ENCODE measurements at regions not wholly inside any gene's neighbourhood (a gene's known extent, or its start where the extent isn't known, plus 50 kb on each side); places are given as distances from the start of the nearest gene placed in this dataset.
"Not testable (repeated sequence)": the region's sequence is repeated elsewhere in the genome, so short reads cannot be mapped to it uniquely, and the experiment has no call there.

DNA sequence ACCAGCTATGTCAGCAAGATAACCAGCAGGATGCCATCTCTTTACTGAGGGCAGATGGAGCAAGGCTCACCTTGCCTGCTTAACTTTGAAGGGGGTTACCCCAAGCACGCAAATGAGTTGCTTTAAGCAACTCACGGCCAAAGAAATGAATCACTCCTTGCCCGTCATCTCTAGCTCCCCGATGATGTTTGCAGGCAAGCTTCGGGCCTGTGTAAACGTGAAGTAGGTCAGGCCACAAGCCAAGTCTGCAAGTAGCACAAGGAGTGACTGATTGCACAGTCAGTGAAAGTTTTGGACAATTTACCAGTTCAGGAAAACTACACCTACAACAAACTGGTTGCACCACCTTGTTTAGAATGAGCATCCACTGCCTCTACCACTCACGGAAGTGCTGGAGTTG lies 699.7 kb upstream of the TBX3 start:
- no peak for DNase-seq

DNA sequence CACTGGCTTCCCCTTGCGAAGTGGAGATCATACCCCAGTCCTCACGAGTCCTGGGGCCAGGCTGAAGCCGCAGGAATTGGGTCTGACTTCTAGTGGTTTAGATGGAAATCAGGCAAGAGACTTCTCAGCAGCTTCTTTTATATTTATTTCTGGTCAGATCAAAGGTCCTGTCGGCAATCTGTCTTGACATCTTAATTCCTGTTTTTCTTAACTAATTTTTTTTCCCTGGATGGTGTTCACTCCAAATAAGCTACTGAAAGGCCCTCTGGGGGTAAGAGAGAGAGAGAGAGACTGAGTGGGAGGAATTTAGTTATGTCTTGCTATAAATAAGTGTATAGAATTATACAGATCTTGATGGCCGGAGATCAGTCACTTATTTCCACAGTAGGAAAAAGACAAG lies 698.7 kb upstream of the TBX3 start:
- DNase-seq = no peak

DNA sequence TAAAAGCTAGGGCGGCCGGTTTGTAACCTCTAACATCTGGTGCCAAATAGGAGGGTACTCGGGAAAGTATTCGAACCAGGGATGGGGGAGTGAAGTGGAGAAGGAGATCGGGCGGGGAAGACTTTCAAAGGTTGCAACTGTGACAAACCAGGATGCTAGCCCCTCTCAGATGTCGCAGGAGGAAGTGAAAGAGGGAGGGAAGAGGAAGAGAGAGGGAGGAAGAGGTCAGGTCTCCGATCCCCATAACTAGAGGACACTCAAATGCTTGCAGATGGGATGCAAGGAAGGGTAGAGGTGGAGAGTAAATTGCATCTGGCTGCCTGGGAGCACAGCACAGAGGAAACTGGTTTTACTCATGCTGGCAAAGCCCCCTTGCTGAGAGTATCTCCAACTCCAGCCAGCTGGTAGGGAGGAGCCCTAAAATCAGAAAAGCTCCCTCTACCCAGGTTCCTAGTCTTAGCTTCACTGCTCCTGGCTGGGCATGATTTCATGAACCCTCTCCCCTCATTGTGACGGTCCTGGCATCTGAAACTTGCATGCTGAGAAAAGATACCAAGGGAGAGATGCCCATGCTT lies 696.7 kb upstream of the TBX3 start:
- no peak for DNase-seq

DNA sequence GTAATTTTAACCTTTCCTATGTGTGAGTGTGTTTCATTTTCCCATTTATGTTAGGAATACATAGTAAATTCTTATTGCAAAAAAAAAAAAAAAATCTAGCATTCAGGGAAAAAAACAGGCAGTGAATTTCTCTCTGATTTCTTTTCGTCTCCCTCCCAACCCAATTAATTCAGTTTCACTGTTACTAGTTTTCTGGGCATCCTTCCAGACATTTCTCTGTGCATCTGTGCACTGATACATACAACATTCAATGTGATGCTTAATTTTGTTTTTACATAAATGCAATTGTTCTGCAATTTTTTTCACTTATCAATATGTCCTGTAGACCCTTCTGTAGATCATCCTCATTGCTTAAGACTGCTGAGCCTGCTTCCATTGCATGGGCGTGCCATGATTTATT lies 694.3 kb upstream of the TBX3 start:
- DNase-seq = no peak

DNA sequence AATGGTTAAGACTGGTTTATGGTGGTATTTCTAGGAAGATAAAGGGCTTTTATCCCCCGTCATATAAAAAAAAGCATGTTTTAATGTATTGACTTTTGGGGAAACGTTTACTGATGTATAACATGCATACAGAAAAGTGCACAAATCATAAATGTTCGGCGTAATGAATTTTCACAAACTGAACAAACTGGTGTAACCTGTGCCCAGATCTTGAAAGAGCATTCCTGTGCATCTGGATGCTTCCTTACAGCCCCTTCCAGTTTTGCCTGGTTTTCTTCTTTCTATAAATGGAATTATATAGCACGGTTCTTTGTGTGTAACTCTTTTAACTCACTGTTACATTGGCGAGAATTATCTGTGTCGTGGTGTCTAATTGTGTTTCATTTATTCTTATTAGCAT lies 693.8 kb upstream of the TBX3 start:
- DNase-seq = no peak

DNA sequence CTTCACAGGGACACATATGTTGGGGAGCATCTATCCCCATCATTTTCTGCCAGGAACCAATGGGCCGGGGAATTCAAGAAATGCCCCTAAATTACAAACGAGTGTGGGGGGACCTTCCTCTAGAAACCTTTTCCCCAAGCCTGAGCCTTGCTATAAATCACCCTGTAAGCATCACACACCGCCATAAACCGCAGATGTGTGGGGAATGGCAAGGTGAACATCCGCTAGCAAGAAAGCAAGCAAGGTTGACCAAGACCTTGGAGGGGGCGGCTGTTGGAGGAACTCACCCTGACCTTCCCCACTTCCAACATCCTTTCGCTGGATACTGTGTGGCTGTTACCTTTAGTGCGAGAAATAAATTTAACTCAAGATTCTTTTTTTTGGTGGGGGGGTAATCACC lies 693.3 kb upstream of the TBX3 start:
- no peak for DNase-seq

DNA sequence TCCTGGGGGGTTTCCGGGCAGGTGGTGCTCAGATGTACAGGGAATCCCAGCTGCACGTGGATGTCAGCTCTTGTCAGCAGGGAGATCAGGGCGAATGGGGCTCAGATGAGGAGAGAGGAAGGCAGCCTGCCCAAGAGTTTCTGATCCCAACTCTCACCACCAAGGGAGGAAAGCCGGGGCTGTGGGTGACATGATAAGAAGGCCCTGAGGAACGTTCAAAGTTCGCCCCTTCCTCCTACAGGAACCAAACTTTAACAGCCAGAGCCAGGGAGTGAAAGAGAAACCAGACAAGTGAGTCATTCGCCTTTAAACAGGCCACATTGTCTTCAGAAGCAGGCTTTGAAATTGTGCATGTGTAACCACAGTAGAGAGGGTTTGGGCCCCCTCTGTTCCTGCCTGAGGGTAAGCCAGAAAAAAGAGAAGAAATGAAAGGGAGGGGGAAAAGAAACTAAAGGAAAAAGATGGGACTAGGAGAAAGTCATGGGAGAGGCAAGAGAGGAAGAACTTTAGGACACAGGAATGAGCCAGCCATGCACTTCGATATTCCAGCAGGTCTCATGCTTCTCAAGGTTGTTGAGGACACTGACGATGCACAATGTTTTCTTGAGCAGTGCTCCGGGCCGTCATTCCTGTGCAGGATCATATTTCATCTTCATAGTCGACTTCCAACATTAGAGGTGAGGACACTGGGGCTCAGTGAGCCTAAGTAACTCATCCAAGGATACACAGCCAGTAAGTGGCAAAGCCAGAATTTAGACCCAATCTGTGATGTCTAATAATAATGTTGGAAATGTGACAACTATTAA lies 691.4 kb upstream of the TBX3 start:
- DNase-seq = no peak

DNA sequence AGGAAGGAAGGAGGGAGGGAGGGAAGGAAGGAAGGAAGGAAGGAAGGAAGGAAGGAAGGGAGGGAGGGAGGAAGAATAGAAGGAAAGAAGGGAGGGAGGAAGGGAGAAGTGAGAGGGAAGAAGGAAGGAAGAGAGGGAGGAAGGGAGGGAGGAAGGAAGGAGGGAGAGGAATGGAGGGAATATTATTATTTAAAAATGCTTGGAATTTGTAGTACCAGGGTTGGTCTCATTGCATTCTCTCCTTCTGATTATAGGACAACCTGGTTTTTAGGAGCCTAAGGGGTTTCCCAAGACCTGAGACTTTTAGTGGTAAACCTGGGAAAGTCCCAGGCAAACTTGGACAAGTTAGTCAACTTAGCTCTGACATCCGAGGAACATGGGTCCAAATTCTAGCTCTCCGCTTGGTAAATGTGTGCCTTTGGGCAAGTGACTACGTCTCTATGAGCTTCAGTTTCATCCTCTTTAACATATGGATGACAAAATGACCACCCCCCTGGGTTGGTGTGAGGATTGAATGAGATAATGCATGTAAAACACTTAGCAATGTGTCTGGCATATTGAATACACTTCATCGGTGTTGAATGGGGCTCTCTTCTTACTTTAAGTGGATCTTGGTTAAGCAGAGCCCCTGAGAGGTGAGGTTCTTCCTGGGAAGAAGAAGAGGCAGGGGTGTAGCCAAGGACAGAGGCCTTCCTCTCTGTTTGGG lies 690.7 kb upstream of the TBX3 start:
- no peak for DNase-seq

DNA sequence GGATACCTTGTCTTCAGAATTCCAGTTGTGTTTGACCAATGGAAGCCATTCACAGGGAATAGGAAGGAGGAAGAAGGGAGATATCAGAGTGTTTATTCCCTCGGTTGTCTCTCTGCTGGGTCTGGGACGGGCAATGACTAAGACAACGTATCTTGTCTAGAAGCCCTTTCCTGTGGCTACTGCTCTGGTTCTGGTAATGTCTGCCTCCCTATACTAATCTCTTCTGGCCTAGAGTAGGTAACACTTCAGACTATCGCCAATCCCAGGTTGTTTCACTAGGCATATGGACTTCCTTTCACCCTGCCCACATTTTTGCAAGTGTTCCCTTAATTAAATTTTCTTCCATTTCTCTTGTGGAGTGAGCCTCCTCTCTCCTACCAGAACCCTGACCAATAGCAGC lies 687.7 kb upstream of the TBX3 start:
- DNase-seq = no peak

DNA sequence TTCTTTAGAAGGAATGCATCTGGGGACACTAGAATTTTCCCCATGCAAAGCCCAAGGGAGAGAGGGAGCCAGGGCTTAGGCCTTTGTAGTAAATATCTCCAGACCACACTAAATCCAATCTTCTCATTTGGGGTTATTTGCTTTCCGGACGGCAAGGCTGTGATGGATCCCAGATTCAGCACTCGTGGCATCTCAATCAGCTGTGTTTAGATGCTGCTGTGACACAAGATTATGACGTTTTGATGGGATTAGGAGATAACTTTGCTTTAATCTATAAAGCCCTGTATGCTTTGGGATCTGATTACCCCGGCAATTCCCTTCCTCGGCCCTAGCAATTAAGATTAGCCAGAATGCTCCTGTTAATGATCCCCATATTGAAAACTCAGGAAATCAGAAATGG lies 686.7 kb upstream of the TBX3 start:
- no peak for DNase-seq

DNA sequence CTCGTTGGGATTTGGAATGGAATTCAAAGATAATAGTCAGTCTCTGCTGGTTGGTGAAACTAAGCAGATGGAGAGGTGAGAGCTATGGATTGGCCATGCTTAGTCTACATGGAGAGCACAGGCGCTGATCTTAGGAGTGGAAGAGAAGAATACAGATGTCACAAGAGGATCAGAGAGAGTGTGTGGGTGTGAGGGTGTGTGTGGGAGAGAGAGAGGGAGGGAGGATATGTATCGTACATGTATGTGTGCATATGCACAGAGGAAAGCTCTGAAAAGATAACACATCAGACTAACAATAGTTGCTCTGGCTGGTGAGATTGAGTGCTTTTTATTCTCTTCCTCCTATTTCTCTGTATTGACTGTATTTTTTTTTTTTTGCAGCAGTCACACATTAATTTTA lies 686.2 kb upstream of the TBX3 start:
- no peak for DNase-seq

DNA sequence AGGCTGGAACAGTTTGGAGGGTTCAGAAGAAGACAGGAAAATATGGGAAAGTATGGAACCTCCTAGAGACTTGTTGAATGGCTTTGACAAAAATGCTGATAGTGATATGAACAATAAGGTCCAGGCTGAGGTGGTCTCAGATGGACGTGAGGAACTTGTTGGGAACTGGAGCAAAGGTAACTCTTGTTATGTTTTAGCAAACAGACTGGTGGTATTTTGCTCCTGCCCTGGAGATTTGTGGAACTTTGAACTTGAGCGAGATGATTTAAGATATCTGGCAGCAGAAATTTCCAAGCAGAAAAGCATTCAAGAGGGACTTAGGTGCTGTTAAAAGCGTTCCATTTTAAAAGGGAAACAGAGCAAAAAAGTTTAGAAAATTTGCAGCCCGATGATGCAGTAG lies 682.3 kb upstream of the TBX3 start:
- DNase-seq = not testable (repeated sequence)

DNA sequence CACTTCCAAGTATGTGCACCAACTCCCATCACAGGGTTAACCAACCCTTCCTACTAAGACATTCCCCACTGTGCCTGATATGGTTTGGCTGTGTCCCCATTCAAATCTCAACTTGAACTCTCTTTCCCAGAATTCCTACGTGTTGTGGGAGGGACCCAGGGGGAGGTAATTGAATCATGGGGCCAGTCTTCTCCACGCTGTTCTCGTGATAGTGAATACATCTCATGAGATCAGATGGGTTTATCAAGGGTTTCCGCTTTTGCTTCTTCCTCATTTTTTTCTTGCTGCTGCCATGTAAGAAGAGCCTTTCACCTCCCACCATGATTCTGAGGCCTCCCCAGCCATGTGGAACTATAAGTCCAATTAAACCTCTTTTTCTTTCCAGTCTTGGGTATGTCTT lies 681.8 kb upstream of the TBX3 start:
- DNase-seq = not testable (repeated sequence)

DNA sequence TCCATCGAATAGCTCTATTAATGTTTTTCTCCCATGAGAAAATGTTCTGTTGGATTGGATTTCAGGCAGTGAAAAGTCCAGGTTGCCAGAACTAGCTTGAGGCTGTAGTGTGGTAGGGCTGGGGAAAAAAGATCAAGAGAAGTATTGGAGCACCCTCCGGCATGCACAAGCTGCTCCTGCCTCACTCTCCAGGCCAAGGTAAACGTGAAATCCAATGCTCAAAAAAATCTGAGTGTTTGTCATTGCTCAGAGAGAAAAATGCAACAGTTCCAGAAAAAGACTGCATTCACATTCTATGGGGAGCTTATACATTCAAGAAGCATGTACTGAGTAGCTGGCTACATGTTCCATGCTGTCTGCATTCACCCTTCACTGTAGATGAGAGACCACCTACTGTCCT lies 680.9 kb upstream of the TBX3 start:
- DNase-seq = no peak

DNA sequence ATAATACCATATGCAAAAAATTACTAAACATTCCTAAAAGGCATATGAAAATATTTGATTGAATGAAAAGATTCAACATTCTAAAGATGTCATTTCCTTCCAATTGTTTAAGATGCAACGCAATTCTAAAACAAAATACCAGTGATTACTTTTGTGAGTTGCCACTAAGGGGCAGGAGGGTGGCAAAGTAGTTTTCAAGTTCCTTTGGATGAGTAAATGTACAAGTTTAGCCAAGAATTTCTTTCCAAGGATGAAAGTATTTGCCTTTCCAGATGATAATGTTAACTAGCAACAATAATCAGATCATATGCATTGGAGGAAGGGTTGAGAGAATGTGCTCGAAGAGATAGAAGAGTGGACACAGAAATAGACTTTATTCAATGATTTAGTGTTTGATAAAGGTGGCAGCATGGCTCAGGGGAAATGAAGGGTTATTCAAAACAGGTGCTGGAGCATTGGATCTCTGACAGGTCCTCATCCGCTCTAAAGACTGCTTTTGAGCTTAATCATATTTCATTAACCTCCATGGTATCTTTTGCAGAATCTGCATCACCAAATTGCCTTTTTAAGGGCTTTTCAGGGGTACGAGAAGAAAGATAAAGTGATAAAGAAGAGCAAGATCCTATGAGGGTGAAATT lies 678.5 kb upstream of the TBX3 start:
- no peak for DNase-seq

DNA sequence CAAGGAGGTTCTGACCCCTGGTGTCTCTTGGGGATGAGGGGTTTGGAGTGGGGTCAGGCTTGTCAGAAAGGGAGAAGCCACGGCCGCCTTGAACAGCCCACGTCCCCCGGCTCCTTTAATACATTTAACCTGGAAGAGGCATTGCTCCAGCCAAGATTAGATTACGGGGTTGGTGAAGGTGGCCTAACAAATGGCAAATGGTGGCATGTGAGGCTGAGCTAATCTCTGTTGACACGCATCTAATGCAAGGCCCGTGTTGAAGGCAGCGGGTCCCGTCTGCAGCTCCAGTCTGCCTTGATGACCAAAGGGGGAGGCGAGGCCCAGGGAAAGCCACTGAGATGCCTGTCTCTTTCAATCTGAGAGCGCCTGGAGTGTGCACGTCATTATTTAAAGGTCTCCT lies 673.7 kb upstream of the TBX3 start:
- no peak for DNase-seq

DNA sequence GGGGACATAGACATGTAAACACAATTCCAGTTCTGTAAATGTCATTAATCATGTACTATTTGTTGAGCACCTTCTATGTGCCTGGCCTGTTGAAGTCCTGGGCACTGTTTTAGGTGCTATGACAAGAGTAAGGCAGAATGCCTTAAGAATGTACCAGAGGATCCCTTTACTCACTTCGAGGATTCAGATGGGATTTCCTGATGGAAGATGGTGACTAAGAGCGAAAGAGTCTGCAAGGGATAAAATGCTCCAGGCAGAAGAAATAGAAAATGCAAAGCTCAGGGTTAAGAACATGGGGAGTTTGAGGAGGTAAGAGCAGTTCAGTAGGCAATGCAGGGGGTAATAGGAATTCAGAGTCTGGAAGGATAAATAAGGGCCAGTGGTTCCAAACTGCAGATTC lies 671.3 kb upstream of the TBX3 start:
- no peak for DNase-seq

DNA sequence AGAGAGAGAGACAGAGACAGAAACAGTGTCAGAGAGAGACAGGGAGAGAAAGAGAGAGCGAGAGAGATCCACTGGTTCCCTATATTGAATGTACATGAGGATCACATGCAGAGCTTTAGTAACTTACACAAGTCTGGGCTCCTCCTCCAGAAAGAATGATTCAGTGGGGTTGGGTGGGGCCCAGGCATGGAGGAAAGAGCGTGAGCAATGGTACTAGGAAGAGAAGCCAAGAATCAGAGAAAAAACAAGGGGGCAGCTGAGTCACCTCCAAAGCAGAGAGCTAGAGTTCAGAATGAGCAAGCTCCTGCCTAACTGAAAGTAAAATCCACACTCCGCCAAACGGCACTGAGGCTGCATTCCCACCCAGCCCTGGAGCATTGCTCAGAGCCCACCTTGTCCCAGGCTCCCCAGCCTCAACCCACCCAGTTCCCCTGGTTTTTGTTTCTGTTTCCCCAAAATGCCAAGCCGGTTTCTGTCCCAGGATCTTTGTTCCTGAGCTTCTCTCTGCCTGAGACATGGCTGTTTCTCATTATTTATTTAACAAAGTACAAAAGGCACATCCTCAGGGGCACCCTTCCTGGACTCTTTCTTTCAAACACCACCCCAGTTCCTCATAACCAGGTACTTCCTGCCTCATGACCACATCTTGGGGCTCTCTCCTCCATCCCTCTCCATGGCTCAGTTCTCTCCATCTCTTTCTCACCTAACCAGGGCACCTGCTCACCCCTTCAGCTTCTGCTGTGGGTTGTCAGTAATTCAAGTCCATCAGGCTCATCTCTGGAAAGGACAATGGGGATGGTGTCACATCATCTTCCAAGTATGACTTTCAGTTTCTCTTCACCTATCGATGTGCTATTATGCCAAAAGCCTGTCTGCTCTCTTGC lies 670.3 kb upstream of the TBX3 start:
- DNase-seq = no peak

DNA sequence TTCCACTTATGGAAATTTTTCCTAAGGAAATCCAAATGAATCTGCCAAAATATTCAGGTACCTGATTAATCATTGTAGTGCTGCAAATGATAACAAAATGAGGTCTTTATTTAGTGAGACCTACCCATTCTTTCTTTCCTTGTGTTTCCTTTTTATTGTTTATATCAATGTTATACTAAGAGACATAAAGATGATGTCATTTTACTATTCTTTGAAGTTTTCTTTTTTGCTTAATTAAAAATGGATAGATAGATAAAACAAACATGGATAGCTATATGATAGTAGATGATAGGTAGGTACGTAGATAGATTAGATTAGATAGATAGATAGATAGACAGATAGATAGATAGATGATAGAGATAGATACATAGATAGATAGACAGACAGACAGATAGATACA lies 669.5 kb upstream of the TBX3 start:
- no peak for DNase-seq

DNA sequence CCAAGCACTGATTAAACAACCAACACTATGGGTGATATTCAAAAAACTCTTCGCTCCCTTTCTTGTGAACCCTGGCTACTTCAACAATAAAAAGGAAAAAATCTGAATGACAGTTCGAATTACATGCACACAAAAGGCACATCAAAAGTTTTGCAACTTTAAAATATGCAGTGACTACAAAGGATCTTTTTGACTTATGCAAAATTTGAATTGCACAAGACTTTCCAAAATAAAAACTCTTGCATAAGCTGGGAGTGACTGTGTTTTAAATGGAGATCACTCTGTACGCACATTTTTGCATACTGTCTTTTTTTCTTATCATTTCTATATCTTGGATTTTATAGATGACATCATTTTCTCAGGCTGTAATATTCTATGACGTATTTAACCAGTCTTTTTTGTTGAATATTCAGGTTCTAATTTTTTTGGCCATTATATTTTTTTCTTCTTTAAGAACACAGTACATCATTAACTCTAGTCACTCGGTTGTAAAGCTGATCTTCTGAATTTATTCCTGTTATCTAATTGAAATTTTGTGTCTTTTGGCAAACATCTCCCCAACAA lies 667.6 kb upstream of the TBX3 start:
- no peak for DNase-seq

DNA sequence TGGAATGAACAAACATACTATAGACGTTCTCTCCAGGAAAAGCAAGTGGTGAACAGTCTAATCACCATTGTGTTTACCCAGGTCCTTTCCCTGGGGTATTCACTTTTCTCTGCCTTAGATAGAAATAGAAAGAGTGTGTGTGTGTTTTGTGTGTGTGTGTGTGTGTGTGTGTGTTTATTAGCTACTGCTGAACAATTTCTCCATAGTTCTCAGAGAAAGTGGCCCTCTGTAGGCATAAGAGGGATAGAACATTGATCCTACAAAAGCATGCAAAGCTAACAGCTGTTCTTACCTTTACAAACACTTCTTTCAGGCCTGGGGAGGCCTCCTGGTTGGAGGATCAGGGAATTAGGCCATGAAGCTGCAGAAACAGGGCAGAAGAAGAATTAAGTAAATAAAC lies 665.7 kb upstream of the TBX3 start:
- no peak for DNase-seq

DNA sequence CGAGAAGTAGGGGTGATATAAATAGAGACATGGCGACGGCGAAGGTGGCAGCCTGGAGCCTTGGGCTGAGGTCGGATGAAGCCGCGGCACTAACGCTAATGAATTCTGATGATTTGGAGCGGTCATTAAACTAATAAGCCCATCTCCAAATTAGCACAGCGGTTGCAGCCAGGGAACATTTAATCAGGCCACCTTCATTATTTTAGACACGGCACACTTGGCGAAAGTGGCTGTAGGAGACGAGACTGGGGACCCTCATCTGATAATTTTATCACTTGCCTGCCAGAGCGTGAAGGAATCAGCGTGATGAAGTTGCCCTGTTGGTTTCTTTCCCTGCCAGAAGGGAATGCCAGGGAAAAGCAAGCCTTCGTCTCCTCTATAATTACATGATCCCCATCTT lies 664.3 kb upstream of the TBX3 start:
- DNase-seq = no peak

DNA sequence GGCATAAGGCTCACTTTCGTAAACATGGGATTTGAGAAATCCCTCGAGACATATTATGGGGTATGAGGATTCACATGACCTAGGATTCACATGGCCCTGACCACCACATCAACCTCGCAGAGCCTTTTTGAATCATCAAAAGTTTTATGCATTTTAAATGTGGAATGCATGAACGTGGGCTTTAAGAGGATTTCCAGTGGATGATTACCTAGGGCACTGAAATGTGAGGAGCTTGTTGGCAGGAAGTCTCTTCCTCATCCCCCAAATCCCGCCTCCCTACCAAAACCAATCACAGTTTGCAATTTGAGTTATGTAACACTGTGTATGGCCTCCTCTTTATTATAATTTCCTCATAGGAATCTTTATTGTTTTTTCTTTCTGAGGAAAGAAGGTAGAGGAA lies 659.6 kb upstream of the TBX3 start:
- no peak for DNase-seq

All from DMS53 (cell line).